Adrenal gland (tissue), 9 donors: ENCODE measurements at regions not wholly inside any gene's neighbourhood (a gene's known extent, or its start where the extent isn't known, plus 50 kb on each side); places are given as distances from the start of the nearest gene placed in this dataset.
"Not testable (repeated sequence)": the region's sequence is repeated elsewhere in the genome, so short reads cannot be mapped to it uniquely, and the experiment has no call there.

Experiments used
- DNase-seq, 7 donors: peaks; one replicate each; pipeline ENCODE4 v3.0.0-alpha.2; 2019 to 2020
- H3K27ac ChIP-seq, 5 donors: fragments of 200-600 bp; sonication (generic) in 4 of 5; 1 replicate in 3 of 5; 2 replicates in 2 of 5; pipeline versions ENCODE4 v1.5.1 to v1.8.0; 2016 to 2020; ENCODE audit warnings: mild to moderate bottlenecking in 1 of 5
- H3K27me3 ChIP-seq: fragments of 200-600 bp; 2 replicates; pipeline ENCODE4 v1.8.0; 2021
- H3K36me3 ChIP-seq, 2 donors: fragments of 200-600 bp; replicated peaks in 1 of 2; 1 replicate in 1 of 2; 2 replicates in 1 of 2; pipeline versions ENCODE4 v1.5.1 to v1.8.0; 2018 to 2022
- H3K4me1 ChIP-seq, 2 donors: fragments of 200-600 bp; replicated peaks in 1 of 2; 1 replicate in 1 of 2; 2 replicates in 1 of 2; pipeline versions ENCODE4 v1.5.1 to v1.8.0; 2018 to 2021
- H3K4me3 ChIP-seq, 4 donors: fragments of 200-600 bp; sonication (generic) in 3 of 4; one replicate each; pipeline ENCODE4 v1.5.1; 2016 to 2018
- H3K9me3 ChIP-seq, 3 donors: fragments of 200-600 bp; sonication (generic) in 1 of 3; replicated peaks in 1 of 3; 1 replicate in 2 of 3; 2 replicates in 1 of 3; pipeline versions ENCODE4 v1.5.1 to v1.8.0; 2016 to 2021
- CTCF ChIP-seq, 6 experiments: fragments of 450-650 bp in 4 of 6; fragments of 200-600 bp in 2 of 6; sonication (generic) in 1 of 6; IDR thresholded peaks; 1 replicate in 5 of 6; 2 replicates in 1 of 6; pipeline versions ENCODE4 v1.5.1 to v1.8.0; 2016 to 2021; ENCODE audit warnings: antibody characterized with exemption in 6 of 6, mild to moderate bottlenecking in 2 of 6, moderate library complexity in 1 of 6
- POLR2A ChIP-seq, 2 donors: fragments of 450-650 bp; IDR thresholded peaks; one replicate each; pipeline ENCODE4 v1.6.1; 2017; ENCODE audit warnings: antibody characterized with exemption in 2 of 2, mild to moderate bottlenecking in 2 of 2, moderate library complexity in 1 of 2
- WGBS, 4 donors: extraction: QIAGEN DNeasy Blood & Tissue Kit in 2 of 4; methylation state at CpG; one replicate each; pipeline versions ENCODE4 v1.1.5 to v1.1.7; 2013 to 2017; 5-methylcytosine and 5-hydroxymethylcytosine counted together
- intact Hi-C, 2 donors: fragments of 100-400 bp; cut with DNase I; formaldehyde crosslinking; loops; one replicate each; pipeline versions ENCODE4 v1.14.1 to v1.15.0; 2022 to 2023
- donor health status: healthy with polysubstance abuse.
- donor health status: Bipolar disorder and iron deficiency.
- donor health status: DM: yes; HTN: yes; CAD: no.
- donor health status: DM: no; HTN: no; CAD: no.
- donor health status: DM: no; HTN: no; CAD: no.

GRCh38 chr17:11170881-11171280 is 70.1 kb upstream of the SHISA6 start:
- intact Hi-C loops: no loop called here
- TF ChIP-seq POLR2A (IDR thresholded peaks at IDR 0.05): no peak
- TF ChIP-seq CTCF (IDR thresholded peaks at IDR 0.05): no peak
- H3K27ac ChIP-seq: no peak overlapping the region
- no peak for DNase-seq
- 20 to 31% (median 26%) methylated on average over 7 of the region's 7 CpGs for WGBS, 4 donors
- no peaks in the 10 kb centered on the region for H3K9me3 ChIP-seq
- H3K4me3 ChIP-seq: no peak overlapping the region
- no peaks in the 10 kb centered on the region for H3K4me1 ChIP-seq
- H3K27me3 ChIP-seq: no peaks in the 10 kb centered on the region
- H3K36me3 ChIP-seq: no peaks in the 10 kb centered on the region

GRCh38 chr17:11151818-11152425 is 89.1 kb upstream of the SHISA6 start:
- TF ChIP-seq CTCF (IDR thresholded peaks at IDR 0.05): no peak
- TF ChIP-seq POLR2A (IDR thresholded peaks at IDR 0.05): no peak
- H3K4me1 ChIP-seq: no peaks in the 10 kb centered on the region
- no peaks in the 10 kb centered on the region for H3K36me3 ChIP-seq
- no peak overlapping the region for H3K4me3 ChIP-seq
- no peaks in the 10 kb centered on the region for H3K9me3 ChIP-seq
- no peak for DNase-seq
- 74 to 84% (median 81%) methylated on average over 8 of the region's 8 CpGs for WGBS, 4 donors
- H3K27ac ChIP-seq: no peak overlapping the region
- intact Hi-C loops: no loop called here
- no peaks in the 10 kb centered on the region for H3K27me3 ChIP-seq

- H3K4me1 ChIP-seq, H3K4me3 ChIP-seq, DNase-seq, H3K36me3 ChIP-seq, intact Hi-C loops, H3K27me3 ChIP-seq, H3K9me3 ChIP-seq, H3K27ac ChIP-seq: not testable (repeated sequence)
- WGBS, 4 donors: 83 to 86% (median 86%) methylated on average over 19 of the region's 19 CpGs
Observed at GRCh38 chr17:11150906-11151511, 90.0 kb upstream of the SHISA6 start.

GRCh38 chr17:11144358-11145233 is 96.4 kb upstream of the SHISA6 start:
- TF ChIP-seq POLR2A (IDR thresholded peaks at IDR 0.05) (no peak), CTCF (IDR thresholded peaks at IDR 0.05) (peak; percentile 49 to 69 (median 60))
- intact Hi-C loops: loop anchor here in 1 of 2 donors (5.0 to 10.0 kb wide), 2 partner anchors 267 to 510 kb away; no protein-coding TSS in a partner anchor
- peak; percentile 42 to 73 (median 55) for DNase-seq
- Histone ChIP-seq H3K27me3 (no peaks in the 10 kb centered on the region), H3K36me3 (no peaks in the 10 kb centered on the region), H3K4me1 (no peaks in the 10 kb centered on the region), H3K9me3 (no peaks in the 10 kb centered on the region), H3K4me3 (no peak overlapping the region), H3K27ac (no peak overlapping the region)
- WGBS, 4 donors: 42 to 44% (median 42%) methylated on average over 7 of the region's 7 CpGs
